Mucosa of rectum (tissue), 2 donors: ENCODE measurements at regions not wholly inside any gene's neighbourhood (a gene's known extent, or its start where the extent isn't known, plus 50 kb on each side); places are given as distances from the start of the nearest gene placed in this dataset.
"Not testable (repeated sequence)": the region's sequence is repeated elsewhere in the genome, so short reads cannot be mapped to it uniquely, and the experiment has no call there.

Experiments
- H3K27ac ChIP-seq, 2 donors: one replicate each; pipeline ENCODE4 v1.7.0; 2013; ENCODE audit warnings: inconsistent platforms in 2 of 2, low read depth in 2 of 2, low read length in 2 of 2
- H3K27me3 ChIP-seq, 2 donors: one replicate each; pipeline ENCODE4 v1.7.0; 2013; ENCODE audit warnings: low read length in 2 of 2; ENCODE audit not compliant: control insufficient read depth in 2 of 2, insufficient read depth in 2 of 2
- H3K36me3 ChIP-seq, 2 donors: one replicate each; pipeline ENCODE4 v1.7.0; 2013; ENCODE audit warnings: low read length in 2 of 2; ENCODE audit not compliant: control insufficient read depth in 2 of 2, insufficient read depth in 2 of 2
- H3K4me1 ChIP-seq, 2 donors: one replicate each; pipeline ENCODE4 v1.7.0; 2013; ENCODE audit warnings: low read length in 2 of 2, mild to moderate bottlenecking in 1 of 2; ENCODE audit not compliant: control insufficient read depth in 2 of 2, insufficient read depth in 2 of 2
- H3K4me3 ChIP-seq, 2 donors: one replicate each; pipeline ENCODE4 v1.7.0; 2013; ENCODE audit warnings: low read length in 2 of 2
- H3K9ac ChIP-seq, 2 donors: one replicate each; pipeline ENCODE4 v1.7.0; 2013; ENCODE audit warnings: low read length in 2 of 2, low read depth in 1 of 2, mild to moderate bottlenecking in 1 of 2
- H3K9me3 ChIP-seq, 2 donors: one replicate each; pipeline ENCODE4 v1.7.0; 2013; ENCODE audit warnings: low read length in 2 of 2; ENCODE audit not compliant: control insufficient read depth in 2 of 2
- donor health status: healthy.
- donor health status: Normal muscosa, but diverticular disease.

GRCh38 chr3:40925231-40925630 lies 274.1 kb upstream of the CTNNB1 start:
- no peaks in the 10 kb centered on the region for H3K9me3 ChIP-seq
- H3K36me3 ChIP-seq: no peaks in the 10 kb centered on the region
- no peak overlapping the region for H3K9ac ChIP-seq
- peaks cover 5 to 10% of the 10 kb centered on the region in 2 donors for H3K4me1 ChIP-seq
- no peaks in the 10 kb centered on the region for H3K27me3 ChIP-seq
- no peak overlapping the region for H3K27ac ChIP-seq
- no peak overlapping the region for H3K4me3 ChIP-seq

DNA sequence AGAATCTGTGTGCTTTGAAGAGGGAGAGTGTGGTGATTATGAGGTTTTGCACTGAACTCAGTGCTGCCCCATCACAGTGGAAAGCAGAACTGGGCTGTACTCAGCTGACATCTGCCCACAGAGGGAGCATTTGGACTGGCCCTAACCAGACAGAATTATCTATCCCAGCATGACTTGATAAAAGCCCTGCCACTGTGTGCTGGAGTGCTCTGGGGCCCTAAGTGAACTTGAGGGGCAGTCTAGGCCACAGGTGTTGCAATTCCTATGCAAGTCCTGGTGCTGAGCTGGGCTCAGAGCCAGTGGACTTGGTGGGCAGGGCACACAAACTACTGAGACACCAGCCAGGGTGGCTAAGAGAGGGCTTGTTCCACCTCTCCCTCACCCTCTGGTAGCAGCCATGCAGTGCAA lies 269.2 kb upstream of the CTNNB1 start:
- Histone ChIP-seq H3K36me3 (no peaks in the 10 kb centered on the region), H3K27me3 (no peaks in the 10 kb centered on the region), H3K4me1 (no peaks in the 10 kb centered on the region), H3K9ac (no peak overlapping the region), H3K27ac (no peak overlapping the region), H3K9me3 (no peaks in the 10 kb centered on the region), H3K4me3 (no peak overlapping the region)

GRCh38 chr3:40930756-40931155 lies 268.5 kb upstream of the CTNNB1 start:
- no peaks in the 10 kb centered on the region for H3K36me3 ChIP-seq
- H3K4me1 ChIP-seq: no peaks in the 10 kb centered on the region
- H3K4me3 ChIP-seq: no peak overlapping the region
- H3K27me3 ChIP-seq: no peaks in the 10 kb centered on the region
- H3K9me3 ChIP-seq: no peaks in the 10 kb centered on the region
- H3K27ac ChIP-seq: no peak overlapping the region
- no peak overlapping the region for H3K9ac ChIP-seq

DNA sequence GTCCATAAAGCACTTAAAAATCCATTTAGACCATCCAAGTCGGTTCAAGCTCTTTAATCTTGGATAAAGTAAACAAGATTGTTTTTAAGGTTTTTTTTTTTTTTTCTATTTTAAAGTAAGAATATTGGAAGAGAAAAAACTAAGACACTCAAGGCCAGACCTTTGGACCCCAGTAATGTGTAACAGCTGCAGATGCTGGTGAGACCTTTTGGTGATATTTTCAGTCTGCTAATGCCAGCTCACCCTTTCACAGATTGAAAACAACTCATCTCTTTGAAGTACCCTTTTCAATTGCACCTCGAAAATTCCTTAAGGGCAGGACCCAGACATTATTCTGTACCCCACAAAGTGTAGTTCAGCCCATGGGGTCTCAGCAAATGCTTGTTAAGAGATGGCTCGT lies 260.7 kb upstream of the CTNNB1 start:
- no peak overlapping the region for H3K9ac ChIP-seq
- peaks cover 0 to 11% of the 10 kb centered on the region in 2 donors for H3K4me1 ChIP-seq
- H3K36me3 ChIP-seq: no peaks in the 10 kb centered on the region
- no peaks in the 10 kb centered on the region for H3K9me3 ChIP-seq
- H3K27me3 ChIP-seq: no peaks in the 10 kb centered on the region
- no peak overlapping the region for H3K27ac ChIP-seq
- H3K4me3 ChIP-seq: no peak overlapping the region

DNA sequence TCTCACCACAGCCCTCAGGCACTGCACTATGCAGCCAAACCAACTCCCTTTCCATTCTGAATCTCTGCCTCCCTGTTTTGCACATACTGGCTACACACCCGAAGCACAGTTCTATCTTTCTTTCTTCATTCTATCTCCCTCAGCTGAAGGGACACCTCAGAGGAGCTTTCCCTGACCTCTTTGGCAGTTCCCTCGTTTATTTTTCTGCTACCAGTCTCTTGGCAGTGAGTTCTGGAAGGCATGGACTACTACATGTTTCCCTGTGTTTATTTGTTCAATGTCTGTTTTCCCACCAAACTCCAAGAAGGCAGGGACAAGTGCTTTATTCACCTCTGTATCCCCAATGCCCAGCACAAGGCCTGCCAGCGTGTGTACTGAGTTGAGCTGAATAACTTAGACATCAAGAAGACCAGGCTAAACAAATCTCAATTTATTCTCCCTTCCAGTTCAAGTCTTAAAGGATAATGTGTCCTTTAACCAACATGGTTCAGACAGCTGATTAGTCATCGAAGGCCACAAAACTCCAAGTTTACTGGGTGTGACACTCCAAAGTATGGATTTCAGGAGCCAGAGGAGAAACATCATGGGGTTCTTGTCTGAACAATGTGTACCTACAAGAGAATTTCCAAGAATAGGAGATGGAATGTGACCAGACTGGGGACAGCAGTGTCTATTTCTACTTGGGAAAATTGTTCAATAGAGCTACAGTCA lies 260.1 kb upstream of the CTNNB1 start:
- H3K36me3 ChIP-seq: no peaks in the 10 kb centered on the region
- no peak overlapping the region for H3K4me3 ChIP-seq
- no peaks in the 10 kb centered on the region for H3K9me3 ChIP-seq
- peaks cover 0 to 11% of the 10 kb centered on the region in 2 donors for H3K4me1 ChIP-seq
- H3K27me3 ChIP-seq: no peaks in the 10 kb centered on the region
- no peak overlapping the region for H3K9ac ChIP-seq
- no peak overlapping the region for H3K27ac ChIP-seq

- H3K9ac ChIP-seq: no peak overlapping the region
- H3K36me3 ChIP-seq: no peaks in the 10 kb centered on the region
- no peak overlapping the region for H3K4me3 ChIP-seq
- no peaks in the 10 kb centered on the region for H3K9me3 ChIP-seq
- H3K27me3 ChIP-seq: no peaks in the 10 kb centered on the region
- H3K27ac ChIP-seq: no peak overlapping the region
- H3K4me1 ChIP-seq: peaks cover 0 to 11% of the 10 kb centered on the region in 2 donors
Observed at GRCh38 chr3:40939741-40940130, 259.6 kb upstream of the CTNNB1 start.

GRCh38 chr3:40940651-40941050 lies 258.7 kb upstream of the CTNNB1 start:
- Histone ChIP-seq H3K4me3 (no peak overlapping the region), H3K9ac (no peak overlapping the region), H3K4me1 (peaks cover 0 to 11% of the 10 kb centered on the region in 2 donors), H3K27me3 (no peaks in the 10 kb centered on the region), H3K27ac (no peak overlapping the region), H3K36me3 (no peaks in the 10 kb centered on the region), H3K9me3 (no peaks in the 10 kb centered on the region)

DNA sequence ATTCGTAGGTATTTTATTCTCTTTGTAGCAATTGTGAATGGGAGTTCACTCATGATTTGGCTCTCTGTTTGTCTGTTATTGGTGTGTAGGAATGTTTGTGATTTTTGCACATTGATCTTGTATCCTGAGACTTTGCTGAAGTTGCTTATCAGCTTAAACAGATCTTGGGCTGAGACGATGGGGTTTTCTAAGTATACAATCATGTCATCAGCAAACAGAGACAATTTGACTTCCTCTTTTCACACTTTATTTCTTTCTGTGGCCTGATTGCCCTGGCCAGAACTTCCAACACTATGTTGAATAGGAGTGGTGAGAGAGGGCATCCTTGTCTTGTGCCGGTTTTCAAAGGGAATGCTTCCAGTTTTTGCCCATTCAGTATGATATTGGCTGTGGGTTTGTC lies 252.3 kb upstream of the CTNNB1 start:
- H3K9me3 ChIP-seq, H3K27ac ChIP-seq, H3K9ac ChIP-seq, H3K27me3 ChIP-seq, H3K4me3 ChIP-seq, H3K4me1 ChIP-seq, H3K36me3 ChIP-seq: not testable (repeated sequence)

- H3K4me1 ChIP-seq, H3K9ac ChIP-seq, H3K36me3 ChIP-seq, H3K27ac ChIP-seq, H3K4me3 ChIP-seq, H3K9me3 ChIP-seq, H3K27me3 ChIP-seq: not testable (repeated sequence)
Observed at GRCh38 chr3:40949347-40949746, 250.0 kb upstream of the CTNNB1 start.

DNA sequence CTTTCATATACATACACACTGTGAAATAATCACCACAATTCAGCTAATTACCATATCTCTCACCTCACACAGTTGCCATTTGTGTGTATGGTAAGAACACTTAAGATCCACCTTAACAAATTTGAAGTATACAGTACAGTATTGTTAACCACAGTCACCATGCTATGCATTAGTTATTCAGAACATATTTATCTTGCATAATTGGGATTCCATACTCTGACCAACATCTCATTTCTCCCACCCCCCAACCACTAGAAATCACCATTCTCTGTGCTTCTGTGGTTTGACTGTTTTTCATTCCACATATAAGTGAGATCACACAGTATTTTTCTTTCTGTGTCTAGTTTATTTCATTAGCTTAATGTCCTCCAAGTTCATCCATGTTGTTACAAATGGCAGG lies 247.7 kb upstream of the CTNNB1 start:
- Histone ChIP-seq H3K36me3 (no peaks in the 10 kb centered on the region), H3K9ac (no peak overlapping the region), H3K4me3 (no peak overlapping the region), H3K4me1 (no peaks in the 10 kb centered on the region), H3K27me3 (no peaks in the 10 kb centered on the region), H3K9me3 (peaks cover 0 to 4% of the 10 kb centered on the region in 2 donors), H3K27ac (no peak overlapping the region)
